Transverse colon (tissue), 4 donors: ENCODE measurements at regions not wholly inside any gene's neighbourhood (a gene's known extent, or its start where the extent isn't known, plus 50 kb on each side); places are given as distances from the start of the nearest gene placed in this dataset.

Source experiments
- DNase-seq: peaks from one replicate; pipeline ENCODE4 v3.0.0-alpha.2; 2019
- H3K27ac ChIP-seq, 4 donors: fragments of 200-600 bp; sonication (generic); 2 replicates each; pipeline ENCODE4 v1.5.1; 2016 to 2018; ENCODE audit warnings: inconsistent platforms in 4 of 4
- H3K27me3 ChIP-seq: fragments of 200-600 bp; sonication (generic); 2 replicates; pipeline ENCODE4 v1.5.1; 2017; ENCODE audit warnings: inconsistent platforms
- H3K36me3 ChIP-seq, 4 donors: fragments of 200-600 bp; sonication (generic); 2 replicates each; pipeline ENCODE4 v1.5.1; 2017 to 2019; ENCODE audit warnings: inconsistent platforms in 4 of 4
- H3K4me1 ChIP-seq, 4 donors: fragments of 200-600 bp; sonication (generic); 2 replicates each; pipeline ENCODE4 v1.5.1; 2017 to 2020; ENCODE audit warnings: inconsistent platforms in 4 of 4
- H3K4me3 ChIP-seq, 4 donors: fragments of 200-600 bp; sonication (generic); 1 replicate in 1 of 4; 2 replicates in 3 of 4; pipeline versions ENCODE4 v1.5.1 to v1.6.1; 2017 to 2019; ENCODE audit warnings: inconsistent platforms in 4 of 4
- H3K9me3 ChIP-seq, 2 donors: fragments of 200-600 bp; sonication (generic); 2 replicates each; pipeline ENCODE4 v1.5.1; 2017 to 2019; ENCODE audit warnings: inconsistent platforms in 2 of 2
- CTCF ChIP-seq, 5 experiments: fragments of 200-600 bp in 3 of 5; fragments of 450-650 bp in 2 of 5; sonication (generic) in 3 of 5; IDR thresholded peaks; 1 replicate in 2 of 5; 2 replicates in 3 of 5; pipeline ENCODE4 v1.5.1; 2016 to 2017; ENCODE audit warnings: antibody characterized with exemption in 5 of 5, inconsistent platforms in 3 of 5, mild to moderate bottlenecking in 2 of 5, moderate library complexity in 1 of 5
- EP300 ChIP-seq: sonication (generic); formaldehyde crosslinking; IDR thresholded peaks from one replicate; pipeline ENCODE4 v1.6.1; 2017; ENCODE audit warnings: antibody characterized with exemption, low read depth
- POLR2A ChIP-seq: fragments of 450-650 bp; IDR thresholded peaks from one replicate; pipeline ENCODE4 v1.6.1; 2016; ENCODE audit warnings: antibody characterized with exemption, mild to moderate bottlenecking, moderate library complexity
- POLR2AphosphoS5 ChIP-seq, 3 donors: sonication (generic); formaldehyde crosslinking; IDR thresholded peaks; one replicate each; pipeline ENCODE4 v1.6.1; 2016; ENCODE audit warnings: antibody characterized with exemption in 3 of 3
- WGBS, 2 donors: methylation state at CpG; one replicate each; pipeline ENCODE4 v1.1.5; 2018; ENCODE audit warnings: low coverage in 1 of 2; 5-methylcytosine and 5-hydroxymethylcytosine counted together
- in situ Hi-C, 4 donors: fragments of 200-750 bp; cut with MboI; loops; one replicate each; pipeline versions ENCODE4 v1.15.0 to v1.15.1; 2017; ENCODE audit warnings: low sequenced_read_pairs in 3 of 4, low pct_ligation_motif_present in 1 of 4, low pct_unique_long_range_greater_than_20kb in 1 of 4
- intact Hi-C: fragments of 100-400 bp; cut with DNase I; formaldehyde crosslinking; loops from one replicate; pipeline ENCODE4 v1.15.1; 2023; ENCODE audit warnings: low total_unique reads

GRCh38 chr22:49178246-49179005 is 649.2 kb downstream of the BRD1 start:
- in situ Hi-C loops (no loop called here), intact Hi-C loops (no loop called here)
- H3K27me3 ChIP-seq = no peaks in the 10 kb centered on the region
- no peak overlapping the region for H3K27ac ChIP-seq
- 75% methylated on average over 21 of the region's 26 CpGs; no CpG with 5 or more reads in 1 of the 2 donors for WGBS, 2 donors
- H3K36me3 ChIP-seq = no peaks in the 10 kb centered on the region
- H3K9me3 ChIP-seq = no peaks in the 10 kb centered on the region
- DNase-seq = no peak
- TF ChIP-seq POLR2A (no peak), POLR2AphosphoS5 (IDR thresholded peaks at IDR 0.05) (no peak), CTCF (IDR thresholded peaks at IDR 0.05) (no peak), EP300 (no peak)
- no peak overlapping the region for H3K4me3 ChIP-seq
- H3K4me1 ChIP-seq = no peaks in the 10 kb centered on the region

DNA sequence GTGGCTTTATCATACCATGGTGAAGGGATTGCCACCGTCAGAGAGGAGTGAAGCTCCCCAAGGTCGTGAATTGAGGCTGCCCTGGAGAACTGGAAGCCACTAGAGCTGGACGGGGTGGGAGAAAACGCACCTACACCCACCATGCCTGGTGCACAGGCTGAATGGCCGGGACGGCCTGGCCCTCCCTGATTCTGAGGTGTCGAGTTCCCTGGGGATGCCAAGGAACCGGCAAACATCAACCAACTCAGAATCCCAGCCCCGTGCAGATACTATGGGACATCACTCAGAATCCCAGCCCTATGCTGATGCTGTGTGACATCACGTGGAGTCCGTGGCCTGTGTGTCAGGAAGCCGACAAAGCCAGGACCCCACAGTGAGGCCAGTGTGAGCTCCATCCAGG is 650.0 kb downstream of the BRD1 start:
- in situ Hi-C loops = no loop called here
- DNase-seq = no peak
- Histone ChIP-seq H3K27ac (no peak overlapping the region), H3K27me3 (no peaks in the 10 kb centered on the region), H3K36me3 (no peaks in the 10 kb centered on the region), H3K4me3 (no peak overlapping the region), H3K4me1 (no peaks in the 10 kb centered on the region), H3K9me3 (no peaks in the 10 kb centered on the region)
- intact Hi-C loops = no loop called here
- TF ChIP-seq POLR2AphosphoS5 (IDR thresholded peaks at IDR 0.05) = no peak
- TF ChIP-seq POLR2A = no peak
- no peak for TF ChIP-seq CTCF (IDR thresholded peaks at IDR 0.05)
- TF ChIP-seq EP300 = no peak
- WGBS, 2 donors = 70 to 72% methylated on average over 2 to 12 of the region's 12 CpGs

- Histone ChIP-seq H3K4me1 (no peaks in the 10 kb centered on the region), H3K4me3 (no peak overlapping the region), H3K27ac (no peak overlapping the region), H3K36me3 (no peaks in the 10 kb centered on the region), H3K27me3 (no peaks in the 10 kb centered on the region), H3K9me3 (no peaks in the 10 kb centered on the region)
- 75 to 100% methylated on average over 1 to 6 of the region's 6 CpGs for WGBS, 2 donors
- DNase-seq = no peak
- in situ Hi-C loops = no loop called here
- TF ChIP-seq POLR2AphosphoS5 (IDR thresholded peaks at IDR 0.05) (no peak), POLR2A (no peak), CTCF (IDR thresholded peaks at IDR 0.05) (no peak), EP300 (no peak)
- intact Hi-C loops = no loop called here
Observed at GRCh38 chr22:49176956-49177355, 650.7 kb downstream of the BRD1 start.

DNA sequence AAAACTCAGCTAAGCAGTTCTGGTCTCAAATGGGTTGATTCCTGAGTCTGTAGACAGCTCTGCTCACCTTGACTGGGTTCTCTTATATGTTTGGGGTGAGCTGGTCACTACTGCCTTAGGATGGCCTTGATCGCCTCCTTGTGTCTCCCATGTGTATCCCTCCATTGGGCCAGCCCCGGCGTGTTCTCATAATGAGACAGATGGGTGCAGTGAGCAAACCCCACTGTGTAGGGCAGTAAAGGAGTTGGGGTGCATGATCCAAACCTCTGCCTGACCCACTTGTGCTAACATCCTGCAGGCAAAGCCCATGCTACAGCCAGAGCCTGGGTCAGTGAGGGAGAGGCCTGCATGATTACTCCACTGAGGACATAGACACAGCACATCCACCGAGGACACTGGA is 657.6 kb downstream of the BRD1 start:
- WGBS, 2 donors = 58% methylated on average over 4 of the region's 4 CpGs; no CpG with 5 or more reads in 1 of the 2 donors

More for the DNA sequence above, 657.6 kb downstream of the BRD1 start:
- TF ChIP-seq POLR2AphosphoS5 (IDR thresholded peaks at IDR 0.05) = no peak
- no peak for TF ChIP-seq CTCF (IDR thresholded peaks at IDR 0.05)
- no peak for TF ChIP-seq POLR2A
- TF ChIP-seq EP300 = no peak
- no peaks in the 10 kb centered on the region for H3K27me3 ChIP-seq
- in situ Hi-C loops (no loop called here), intact Hi-C loops (no loop called here)
- no peak overlapping the region for H3K27ac ChIP-seq
- H3K4me3 ChIP-seq = no peak overlapping the region
- H3K4me1 ChIP-seq = no peaks in the 10 kb centered on the region
- DNase-seq = no peak
- H3K36me3 ChIP-seq = no peaks in the 10 kb centered on the region
- no peaks in the 10 kb centered on the region for H3K9me3 ChIP-seq
